NB4 (cell line): ENCODE measurements at regions not wholly inside any gene's neighbourhood (a gene's known extent, or its start where the extent isn't known, plus 50 kb on each side); places are given as distances from the start of the nearest gene placed in this dataset.
"Not testable (repeated sequence)": the region's sequence is repeated elsewhere in the genome, so short reads cannot be mapped to it uniquely, and the experiment has no call there.

Experiments used
- MYC ChIP-seq: IDR thresholded peaks from 2 replicates; pipeline ENCODE4 v1.6.1; 2011; ENCODE audit warnings: low read depth, low read length
- POLR2A ChIP-seq: IDR thresholded peaks from 2 replicates; pipeline ENCODE4 v1.6.1; 2011; ENCODE audit warnings: mild to moderate bottlenecking; ENCODE audit not compliant: insufficient read length; ENCODE audit errors: extremely low read depth
- TF ChIP-seq, protein P1 (sequence below): IDR thresholded peaks from one replicate; pipeline ENCODE4 v1.5.1; 2012; ENCODE audit warnings: low read depth, low read length
- TF ChIP-seq, protein P2 (sequence below): IDR thresholded peaks from 2 replicates; pipeline ENCODE4 v1.6.1; 2011; ENCODE audit warnings: low read depth, low read length

DNA sequence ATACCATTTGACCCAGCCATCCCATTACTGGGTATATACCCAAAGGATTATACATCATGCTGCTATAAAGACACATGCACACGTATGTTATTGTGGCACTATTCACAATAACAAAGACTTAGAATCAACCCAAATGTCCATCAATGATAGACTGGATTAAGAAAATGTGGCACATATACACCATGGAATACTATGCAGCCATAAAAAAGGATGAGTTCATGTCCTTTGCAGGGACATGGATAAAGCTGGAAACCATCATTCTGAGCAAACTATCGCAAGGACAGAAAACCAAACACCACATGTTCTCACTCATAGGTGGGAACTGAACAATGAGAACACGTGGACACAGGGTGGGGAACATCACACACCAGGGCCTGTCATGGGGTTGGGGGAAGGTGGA lies 237.6 kb upstream of the KRR1 start:
- TF ChIP-seq, protein P1, sequence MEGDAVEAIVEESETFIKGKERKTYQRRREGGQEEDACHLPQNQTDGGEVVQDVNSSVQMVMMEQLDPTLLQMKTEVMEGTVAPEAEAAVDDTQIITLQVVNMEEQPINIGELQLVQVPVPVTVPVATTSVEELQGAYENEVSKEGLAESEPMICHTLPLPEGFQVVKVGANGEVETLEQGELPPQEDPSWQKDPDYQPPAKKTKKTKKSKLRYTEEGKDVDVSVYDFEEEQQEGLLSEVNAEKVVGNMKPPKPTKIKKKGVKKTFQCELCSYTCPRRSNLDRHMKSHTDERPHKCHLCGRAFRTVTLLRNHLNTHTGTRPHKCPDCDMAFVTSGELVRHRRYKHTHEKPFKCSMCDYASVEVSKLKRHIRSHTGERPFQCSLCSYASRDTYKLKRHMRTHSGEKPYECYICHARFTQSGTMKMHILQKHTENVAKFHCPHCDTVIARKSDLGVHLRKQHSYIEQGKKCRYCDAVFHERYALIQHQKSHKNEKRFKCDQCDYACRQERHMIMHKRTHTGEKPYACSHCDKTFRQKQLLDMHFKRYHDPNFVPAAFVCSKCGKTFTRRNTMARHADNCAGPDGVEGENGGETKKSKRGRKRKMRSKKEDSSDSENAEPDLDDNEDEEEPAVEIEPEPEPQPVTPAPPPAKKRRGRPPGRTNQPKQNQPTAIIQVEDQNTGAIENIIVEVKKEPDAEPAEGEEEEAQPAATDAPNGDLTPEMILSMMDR = not testable (repeated sequence)
- TF ChIP-seq POLR2A, MYC: not testable (repeated sequence)
- TF ChIP-seq, protein P2, sequence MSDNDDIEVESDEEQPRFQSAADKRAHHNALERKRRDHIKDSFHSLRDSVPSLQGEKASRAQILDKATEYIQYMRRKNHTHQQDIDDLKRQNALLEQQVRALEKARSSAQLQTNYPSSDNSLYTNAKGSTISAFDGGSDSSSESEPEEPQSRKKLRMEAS = not testable (repeated sequence)
